Caco-2 (cell line): ENCODE measurements at regions not wholly inside any gene's neighbourhood (a gene's known extent, or its start where the extent isn't known, plus 50 kb on each side); places are given as distances from the start of the nearest gene placed in this dataset.

ENCODE experiments used
- BruUV-seq: library from RNA; stranded (reverse); fragments of 400-500 nt; replicated peaks from 2 replicates; lab custom pipeline; 2021; lab: Mats Ljungman, UMichigan
- CTCF ChIA-PET: fragments of 300-600 bp; sonication (Branson Sonifier 250); formaldehyde crosslinking; loops from one replicate; lab custom pipeline; 2022; ENCODE audit warnings: antibody characterized with exemption; lab: Charles Lee
- POLR2A ChIA-PET: fragments of 300-600 bp; sonication (Branson Sonifier 250); formaldehyde crosslinking; loops from one replicate; lab custom pipeline; 2022; ENCODE audit warnings: antibody characterized with exemption; lab: Charles Lee
- DNase-seq, 2 experiments: peaks; one replicate each; pipeline versions ENCODE4 v3.0.0 to v3.0.0-alpha.2; 2020 to 2022
- H3K27me3 ChIP-seq: replicated peaks from 2 replicates; pipeline ENCODE4 v1.6.0; 2011; ENCODE audit warnings: low read length; ENCODE audit not compliant: control insufficient read depth, insufficient read depth
- H3K36me3 ChIP-seq: 2 replicates; pipeline ENCODE4 v1.5.1; 2011; ENCODE audit warnings: low read length; ENCODE audit not compliant: control insufficient read depth, insufficient read depth
- H3K4me1 ChIP-seq: fragments of 250-450 bp; sonication (Bioruptor Pico); 2 replicates; pipeline ENCODE4 v1.5.1; 2020; ENCODE audit warnings: mild to moderate bottlenecking
- H3K4me3 ChIP-seq: 2 replicates; pipeline ENCODE4 v1.5.1; 2011; ENCODE audit warnings: low read depth, mild to moderate bottlenecking, control low read depth, low read length
- H3K9me3 ChIP-seq: fragments of 250-450 bp; sonication (Bioruptor Pico); 2 replicates; pipeline ENCODE4 v1.5.1; 2020; ENCODE audit warnings: mild to moderate bottlenecking, moderate library complexity
- H3K27ac Mint-ChIP-seq: one replicate; pipeline ENCODE4 v1.8.0; 2022; ENCODE audit warnings: mixed read lengths; ENCODE audit not compliant: unreplicated experiment
- H3K27me3 Mint-ChIP-seq: one replicate; pipeline ENCODE4 v1.8.0; 2022; ENCODE audit warnings: mixed read lengths; ENCODE audit not compliant: insufficient read depth, unreplicated experiment
- H3K36me3 Mint-ChIP-seq: one replicate; pipeline ENCODE4 v1.8.0; 2022; ENCODE audit warnings: mild to moderate bottlenecking, mixed read lengths; ENCODE audit not compliant: insufficient read depth, unreplicated experiment
- H3K4me1 Mint-ChIP-seq: one replicate; pipeline ENCODE4 v1.8.0; 2022; ENCODE audit warnings: low read depth, mixed read lengths; ENCODE audit not compliant: unreplicated experiment
- H3K4me3 Mint-ChIP-seq: one replicate; pipeline ENCODE4 v1.8.0; 2022; ENCODE audit warnings: mild to moderate bottlenecking, moderate library complexity, mixed read lengths; ENCODE audit not compliant: unreplicated experiment
- H3K9me3 Mint-ChIP-seq: one replicate; pipeline ENCODE4 v1.8.0; 2022; ENCODE audit warnings: mixed read lengths; ENCODE audit not compliant: unreplicated experiment
- intact Hi-C: fragments of 100-400 bp; cut with micrococcal nuclease; formaldehyde crosslinking; loops from one replicate; pipeline ENCODE4 v1.10.0; 2022; ENCODE audit not compliant: unreplicated experiment
- TF ChIP-seq, protein P1 (sequence below), 2 experiments: fragments of 200-600 bp in 1 of 2; IDR thresholded peaks; 1 replicate in 1 of 2; 2 replicates in 1 of 2; pipeline versions ENCODE4 v1.5.1 to v1.8.0; 2011 to 2022; ENCODE audit warnings: antibody characterized with exemption in 1 of 2, control low read depth in 1 of 2, inconsistent platforms in 1 of 2, low read depth in 1 of 2, low read length in 1 of 2, mild to moderate bottlenecking in 1 of 2, moderate library complexity in 1 of 2; ENCODE audit not compliant: insufficient read depth in 1 of 2, severe bottlenecking in 1 of 2, unreplicated experiment in 1 of 2

DNA sequence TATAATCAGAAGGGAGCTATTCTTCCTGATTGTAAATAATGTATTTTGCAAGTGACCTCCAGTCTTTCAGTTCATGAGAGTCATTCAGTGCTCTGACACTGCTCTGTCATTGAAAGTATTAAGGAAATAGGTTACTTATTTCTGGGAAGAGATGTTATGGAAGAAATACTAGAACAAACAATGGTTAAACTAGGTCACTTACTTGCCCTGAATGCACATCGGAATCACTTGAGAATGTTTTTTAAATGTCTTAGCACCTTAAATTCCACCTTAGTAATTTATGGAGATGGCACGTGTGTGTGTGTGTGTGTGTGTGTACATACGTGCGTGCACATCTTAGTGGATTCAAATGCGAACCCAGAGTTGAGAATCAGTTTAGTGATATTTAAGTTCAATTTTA is 126.6 kb upstream of the KCNH7 start:
- no peaks in the 10 kb centered on the region for H3K9me3 Mint-ChIP-seq
- no peaks in the 10 kb centered on the region for H3K36me3 Mint-ChIP-seq
- DNase-seq = no peak
- no peaks in the 10 kb centered on the region for H3K36me3 ChIP-seq
- H3K9me3 ChIP-seq = no peaks in the 10 kb centered on the region
- no peaks in the 10 kb centered on the region for H3K27me3 Mint-ChIP-seq
- no peak overlapping the region for H3K4me3 ChIP-seq
- ChIA-PET CTCF (no interaction called here), POLR2A (no interaction called here)
- no peak overlapping the region for H3K27ac Mint-ChIP-seq
- no peaks in the 10 kb centered on the region for H3K27me3 ChIP-seq
- no peak overlapping the region for H3K4me3 Mint-ChIP-seq
- H3K4me1 Mint-ChIP-seq = no peaks in the 10 kb centered on the region
- intact Hi-C loops = no loop called here
- BruUV-seq = no TSS peak
- TF ChIP-seq, protein P1, sequence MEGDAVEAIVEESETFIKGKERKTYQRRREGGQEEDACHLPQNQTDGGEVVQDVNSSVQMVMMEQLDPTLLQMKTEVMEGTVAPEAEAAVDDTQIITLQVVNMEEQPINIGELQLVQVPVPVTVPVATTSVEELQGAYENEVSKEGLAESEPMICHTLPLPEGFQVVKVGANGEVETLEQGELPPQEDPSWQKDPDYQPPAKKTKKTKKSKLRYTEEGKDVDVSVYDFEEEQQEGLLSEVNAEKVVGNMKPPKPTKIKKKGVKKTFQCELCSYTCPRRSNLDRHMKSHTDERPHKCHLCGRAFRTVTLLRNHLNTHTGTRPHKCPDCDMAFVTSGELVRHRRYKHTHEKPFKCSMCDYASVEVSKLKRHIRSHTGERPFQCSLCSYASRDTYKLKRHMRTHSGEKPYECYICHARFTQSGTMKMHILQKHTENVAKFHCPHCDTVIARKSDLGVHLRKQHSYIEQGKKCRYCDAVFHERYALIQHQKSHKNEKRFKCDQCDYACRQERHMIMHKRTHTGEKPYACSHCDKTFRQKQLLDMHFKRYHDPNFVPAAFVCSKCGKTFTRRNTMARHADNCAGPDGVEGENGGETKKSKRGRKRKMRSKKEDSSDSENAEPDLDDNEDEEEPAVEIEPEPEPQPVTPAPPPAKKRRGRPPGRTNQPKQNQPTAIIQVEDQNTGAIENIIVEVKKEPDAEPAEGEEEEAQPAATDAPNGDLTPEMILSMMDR (IDR thresholded peaks at IDR 0.05; ENCODE audit: insufficient read depth in 1 of 2, low read depth in 1 of 2, low read length in 1 of 2, severe bottlenecking in 1 of 2, unreplicated experiment in 1 of 2) = no peak
- H3K4me1 ChIP-seq = no peaks in the 10 kb centered on the region

DNA sequence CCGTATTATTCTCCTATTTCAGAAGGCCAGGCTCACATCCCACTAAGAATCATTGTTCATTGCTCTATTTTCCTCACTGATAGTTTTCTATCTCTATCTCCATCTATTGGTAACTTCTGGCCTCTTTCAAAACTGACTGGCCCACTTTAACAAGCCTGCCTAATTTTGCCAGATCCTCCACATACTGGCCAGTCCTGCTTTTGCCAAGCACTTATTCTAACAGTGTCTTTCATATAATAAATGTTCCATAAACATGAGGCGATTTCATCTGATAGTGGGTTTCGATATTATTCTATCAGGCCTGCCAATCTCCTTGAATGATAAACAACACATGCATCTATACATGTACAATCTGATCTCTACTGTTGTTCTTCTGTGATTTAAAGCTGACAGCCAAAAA is 125.9 kb upstream of the KCNH7 start:
- TF ChIP-seq, protein P1 (IDR thresholded peaks at IDR 0.05; ENCODE audit: insufficient read depth in 1 of 2, low read depth in 1 of 2, low read length in 1 of 2, severe bottlenecking in 1 of 2, unreplicated experiment in 1 of 2) = no peak
- Mint-ChIP-seq H3K27me3 (no peaks in the 10 kb centered on the region), H3K27ac (no peak overlapping the region), H3K36me3 (no peaks in the 10 kb centered on the region), H3K4me1 (no peaks in the 10 kb centered on the region), H3K9me3 (no peaks in the 10 kb centered on the region), H3K4me3 (no peak overlapping the region)
- intact Hi-C loops = loop anchor here (5.0 kb wide), 1 partner anchor 72 kb away; no protein-coding TSS in a partner anchor
- Histone ChIP-seq H3K9me3 (no peaks in the 10 kb centered on the region), H3K4me3 (no peak overlapping the region), H3K4me1 (no peaks in the 10 kb centered on the region), H3K27me3 (no peaks in the 10 kb centered on the region), H3K36me3 (no peaks in the 10 kb centered on the region)
- ChIA-PET CTCF (no interaction called here), POLR2A (no interaction called here)
- DNase-seq = no peak
- BruUV-seq = no TSS peak

GRCh38 chr2:162963156-162963555 is 124.6 kb upstream of the KCNH7 start:
- ChIA-PET POLR2A (no interaction called here), CTCF (no interaction called here)
- H3K27me3 Mint-ChIP-seq = peaks cover 3% of the 10 kb centered on the region
- Histone ChIP-seq H3K36me3 (no peaks in the 10 kb centered on the region), H3K4me1 (no peaks in the 10 kb centered on the region), H3K4me3 (no peak overlapping the region), H3K9me3 (no peaks in the 10 kb centered on the region), H3K27me3 (no peaks in the 10 kb centered on the region)
- no peaks in the 10 kb centered on the region for H3K9me3 Mint-ChIP-seq
- no peaks in the 10 kb centered on the region for H3K36me3 Mint-ChIP-seq
- intact Hi-C loops = loop anchor here (5.0 kb wide), 1 partner anchor 71 kb away; no protein-coding TSS in a partner anchor
- H3K27ac Mint-ChIP-seq = no peak overlapping the region
- TF ChIP-seq, protein P1 (IDR thresholded peaks at IDR 0.05; ENCODE audit: insufficient read depth in 1 of 2, low read depth in 1 of 2, low read length in 1 of 2, severe bottlenecking in 1 of 2, unreplicated experiment in 1 of 2) = no peak
- no TSS peak for BruUV-seq
- no peak overlapping the region for H3K4me3 Mint-ChIP-seq
- H3K4me1 Mint-ChIP-seq = no peaks in the 10 kb centered on the region
- no peak for DNase-seq
